IMR-90 (cell line): ENCODE measurements at regions not wholly inside any gene's neighbourhood (a gene's known extent, or its start where the extent isn't known, plus 50 kb on each side); places are given as distances from the start of the nearest gene placed in this dataset.

Experiments
- ATAC-seq: fragments of 200-7000 bp; cut with Tn5 transposase; 2 replicates; pipeline ENCODE4 v1.9.1; 2020; ENCODE audit warnings: low read depth, mild to moderate bottlenecking, moderate library complexity
- BruUV-seq: library from RNA; stranded (reverse); fragments of 400-500 nt; replicated peaks from 2 replicates; lab custom pipeline; 2021; lab: Mats Ljungman, UMichigan
- CTCF ChIA-PET: fragments of 300-600 bp; formaldehyde crosslinking; extraction: SDS; loops from one replicate; lab custom pipeline; 2021; ENCODE audit warnings: antibody characterized with exemption; lab: Yijun Ruan, JAX
- POLR2A ChIA-PET: fragments of 300-600 bp; sonication (Branson Sonifier 250); formaldehyde crosslinking; loops from one replicate; lab custom pipeline; 2022; ENCODE audit warnings: antibody characterized with exemption; ENCODE audit not compliant: unreplicated experiment; lab: Charles Lee
- DNase-seq: peaks from one replicate; pipeline ENCODE4 v3.0.0; 2013
- H2AFZ ChIP-seq: replicated peaks from 2 replicates; pipeline ENCODE3; 2013; ENCODE audit warnings: low read length, mild to moderate bottlenecking; ENCODE audit not compliant: poor library complexity
- H2AK5ac ChIP-seq: 2 replicates; pipeline ENCODE4 v1.6.1; 2013; ENCODE audit warnings: low read depth, low read length, inconsistent platforms
- H2AK9ac ChIP-seq: replicated peaks from 2 replicates; pipeline ENCODE3; 2013; ENCODE audit warnings: mild to moderate bottlenecking, low read depth, low read length, moderate library complexity; ENCODE audit not compliant: poor library complexity
- H2BK120ac ChIP-seq: 2 replicates; pipeline ENCODE4 v1.6.1; 2013; ENCODE audit warnings: low read depth, low read length, inconsistent platforms
- H2BK15ac ChIP-seq: 3 replicates; pipeline ENCODE4 v1.6.1; 2013; ENCODE audit warnings: low read depth, low read length, inconsistent platforms
- H2BK20ac ChIP-seq: 2 replicates; pipeline ENCODE4 v1.6.1; 2013; ENCODE audit warnings: low read depth, mild to moderate bottlenecking, inconsistent platforms, low read length, moderate library complexity
- H2BK5ac ChIP-seq: 2 replicates; pipeline ENCODE4 v1.6.1; 2013; ENCODE audit warnings: mild to moderate bottlenecking, low read depth, low read length, inconsistent platforms; ENCODE audit not compliant: poor library complexity, severe bottlenecking
- H3K14ac ChIP-seq: replicated peaks from 2 replicates; pipeline ENCODE4 v1.6.1; 2013; ENCODE audit warnings: low read depth, low read length, inconsistent platforms
- H3K18ac ChIP-seq: 2 replicates; pipeline ENCODE4 v1.6.1; 2013; ENCODE audit warnings: low read depth, low read length, control low read depth
- H3K23ac ChIP-seq: 2 replicates; pipeline ENCODE4 v1.6.1; 2013; ENCODE audit warnings: low read depth, low read length, inconsistent platforms
- H3K27ac ChIP-seq: 2 replicates; pipeline ENCODE4 v1.5.1; 2013; ENCODE audit warnings: mild to moderate bottlenecking, control low read depth, low read length; ENCODE audit not compliant: insufficient read depth
- H3K27me3 ChIP-seq: 2 replicates; pipeline ENCODE4 v1.6.1; 2013; ENCODE audit warnings: low read length; ENCODE audit not compliant: control insufficient read depth, insufficient read depth
- H3K36me3 ChIP-seq: 2 replicates; pipeline ENCODE4 v1.6.1; 2013; ENCODE audit warnings: low read length, mixed read lengths; ENCODE audit not compliant: control insufficient read depth, insufficient read depth
- H3K4ac ChIP-seq: 2 replicates; pipeline ENCODE4 v1.6.1; 2013; ENCODE audit warnings: low read depth, low read length, inconsistent platforms
- H3K4me1 ChIP-seq: 2 replicates; pipeline ENCODE4 v1.6.1; 2013; ENCODE audit warnings: low read length, mixed read lengths; ENCODE audit not compliant: control insufficient read depth, insufficient read depth
- H3K4me2 ChIP-seq: 2 replicates; pipeline ENCODE4 v1.6.1; 2013; ENCODE audit warnings: low read depth, mild to moderate bottlenecking, control low read depth, low read length, moderate library complexity
- H3K4me3 ChIP-seq: 2 replicates; pipeline ENCODE4 v1.5.1; 2013; ENCODE audit warnings: low read depth, mild to moderate bottlenecking, control low read depth, low read length, moderate library complexity; ENCODE audit not compliant: insufficient read depth
- H3K56ac ChIP-seq: 2 replicates; pipeline ENCODE4 v1.6.1; 2013; ENCODE audit warnings: low read length, inconsistent platforms; ENCODE audit not compliant: insufficient read depth; ENCODE audit errors: extremely low read depth
- H3K79me1 ChIP-seq, 2 experiments: 2 replicates each; pipeline ENCODE4 v1.6.1; 2013; ENCODE audit warnings: low read length in 2 of 2, inconsistent platforms in 1 of 2, low read depth in 1 of 2
- H3K9ac ChIP-seq: 2 replicates; pipeline ENCODE4 v1.6.1; 2013; ENCODE audit warnings: low read depth, low read length, control low read depth
- H3K9me1 ChIP-seq: 2 replicates; pipeline ENCODE4 v1.6.1; 2013; ENCODE audit warnings: low read length, inconsistent platforms; ENCODE audit not compliant: insufficient read depth
- H3K9me3 ChIP-seq: 2 replicates; pipeline ENCODE4 v1.6.1; 2013; ENCODE audit warnings: low read length; ENCODE audit not compliant: control insufficient read depth, insufficient read depth
- H4K20me1 ChIP-seq: 2 replicates; pipeline ENCODE4 v1.6.1; 2013; ENCODE audit warnings: low read length, inconsistent platforms; ENCODE audit not compliant: insufficient read depth
- H4K5ac ChIP-seq: 2 replicates; pipeline ENCODE4 v1.6.1; 2013; ENCODE audit warnings: mild to moderate bottlenecking, low read depth, low read length, control low read depth
- H4K8ac ChIP-seq, 2 experiments: 2 replicates each; pipeline ENCODE4 v1.6.1; 2013; ENCODE audit warnings: low read depth in 2 of 2, low read length in 2 of 2, control low read depth in 1 of 2, inconsistent platforms in 1 of 2
- H4K91ac ChIP-seq: 2 replicates; pipeline ENCODE4 v1.6.1; 2013; ENCODE audit warnings: low read depth, low read length, inconsistent platforms; ENCODE audit not compliant: insufficient read depth
- CEBPB ChIP-seq: IDR thresholded peaks from 2 replicates; pipeline ENCODE4 v1.6.1; 2012; ENCODE audit warnings: low read depth, low read length, improper control_type of control experiment
- CTCF ChIP-seq: conservative IDR thresholded peaks from 2 replicates; pipeline ENCODE4 v1.5.1; 2012; ENCODE audit warnings: mild to moderate bottlenecking, low read depth, low read length, improper control_type of control experiment
- ELK1 ChIP-seq: fragments of 150-350 bp; IDR thresholded peaks from 2 replicates; pipeline ENCODE4 v1.6.1; 2016; ENCODE audit warnings: low read depth, mild to moderate bottlenecking, low read length, moderate library complexity, borderline replicate concordance
- MAFK ChIP-seq: IDR thresholded peaks from 2 replicates; pipeline ENCODE4 v1.6.1; 2012; ENCODE audit warnings: low read depth, low read length, improper control_type of control experiment
- MAZ ChIP-seq: IDR thresholded peaks from 2 replicates; pipeline ENCODE4 v1.6.1; 2012; ENCODE audit warnings: low read depth, mild to moderate bottlenecking, low read length, improper control_type of control experiment, moderate library complexity, borderline replicate concordance
- POLR2A ChIP-seq: IDR thresholded peaks from 2 replicates; pipeline ENCODE4 v1.6.1; 2012; ENCODE audit warnings: mild to moderate bottlenecking, low read depth, low read length
- RFX5 ChIP-seq: IDR thresholded peaks from 2 replicates; pipeline ENCODE4 v1.8.0; 2012; ENCODE audit warnings: low read depth, mild to moderate bottlenecking, low read length, moderate library complexity
- SMC3 ChIP-seq: fragments of 150-350 bp; IDR thresholded peaks from 2 replicates; pipeline ENCODE4 v1.6.1; 2016; ENCODE audit warnings: low read depth, mild to moderate bottlenecking, antibody characterized with exemption, low read length, moderate library complexity
- WGBS, 2 experiments: methylation state at CpG; one replicate each; pipeline versions ENCODE4 v1.1.5 to v1.1.7; 2013; ENCODE audit warnings: missing lambda C conversion rate in 2 of 2; ENCODE audit not compliant: insufficient read length in 1 of 2; ENCODE audit errors: extremely low coverage in 2 of 2; 5-methylcytosine and 5-hydroxymethylcytosine counted together
- dilution Hi-C: fragments of 300-500 bp; cut with HindIII; formaldehyde crosslinking; loops from one replicate; pipeline ENCODE4 v1.14.3; 2018; ENCODE audit warnings: low sequenced_read_pairs; ENCODE audit not compliant: unreplicated experiment
- in situ Hi-C: fragments of 300-500 bp; cut with MboI; formaldehyde crosslinking; loops from 3 replicates; pipeline ENCODE4 v1.14.3; 2019; ENCODE audit warnings: low sequenced_read_pairs, inconsistent platforms, mixed read lengths
- intact Hi-C: fragments of 100-400 bp; cut with micrococcal nuclease; formaldehyde crosslinking; loops from 2 replicates; pipeline ENCODE4 v1.10.0; 2022

- H3K4ac ChIP-seq = no peak overlapping the region
- ChIA-PET CTCF (interaction anchor here (1.0 kb wide), 1 partner anchor 14 kb away, joined by 4 read pairs; no protein-coding TSS in a partner anchor), POLR2A (no interaction called here)
- WGBS, 2 experiments = 94% methylated on average over 2 of the region's 4 CpGs; no CpG with 5 or more reads in 1 of the 2 experiments
- H4K20me1 ChIP-seq = no peaks in the 10 kb centered on the region; the same call in 1 of the 2 replicates
- no peak overlapping the region for H2BK20ac ChIP-seq
- H3K4me1 ChIP-seq = peaks cover 6% of the 10 kb centered on the region
- no peaks in the 10 kb centered on the region for H3K27me3 ChIP-seq
- peaks cover 5% of the 10 kb centered on the region for H3K36me3 ChIP-seq
- H4K91ac ChIP-seq = no peak overlapping the region
- ATAC-seq (no peak), DNase-seq (no peak)
- no peak overlapping the region for H3K4me2 ChIP-seq
- in situ Hi-C loops (no loop called here), intact Hi-C loops (no loop called here), dilution Hi-C loops (no loop called here)
- H3K56ac ChIP-seq = no peak overlapping the region
- H3K9me1 ChIP-seq = peaks cover 9% of the 10 kb centered on the region
- H3K18ac ChIP-seq = no peak overlapping the region
- no peak overlapping the region for H3K9ac ChIP-seq
- H2BK15ac ChIP-seq = no peak overlapping the region
- H4K8ac ChIP-seq = no peak overlapping the region
- no peak overlapping the region for H2BK120ac ChIP-seq
- H3K79me1 ChIP-seq = no peaks in the 10 kb centered on the region
- no peak for TF ChIP-seq SMC3
- TF ChIP-seq POLR2A = no peak
- TF ChIP-seq MAFK = no peak
- no peak for TF ChIP-seq MAZ
- no peak for TF ChIP-seq CTCF
- TF ChIP-seq CEBPB = no peak
- TF ChIP-seq RFX5 = no peak
- no peak for TF ChIP-seq ELK1
- no peak overlapping the region for H3K14ac ChIP-seq
- H2AFZ ChIP-seq = no peak overlapping the region
- no peak overlapping the region for H2AK9ac ChIP-seq
- no peak overlapping the region for H2BK5ac ChIP-seq
- no peaks in the 10 kb centered on the region for H3K9me3 ChIP-seq
- H3K27ac ChIP-seq = no peak overlapping the region
- H3K23ac ChIP-seq = no peak overlapping the region
- no TSS peak for BruUV-seq
- H4K5ac ChIP-seq = no peak overlapping the region
- H2AK5ac ChIP-seq = no peak overlapping the region
- no peak overlapping the region for H3K4me3 ChIP-seq
These were observed 508.6 kb downstream of the UTRN start for GRCh38 chr6:144793744-144794143.
